ENCODE measurements at regions not wholly inside any gene's neighbourhood (a gene's known extent, or its start where the extent isn't known, plus 50 kb on each side); places are given as distances from the start of the nearest gene placed in this dataset.

GRCh38 chr17:77794846-77795245 is 163.7 kb upstream of the TNRC6C start:
- TF ChIP-seq CTCF (conservative IDR thresholded peaks at IDR 0.05): no peak
- H3K27ac ChIP-seq: no peak overlapping the region

- TF ChIP-seq CTCF (conservative IDR thresholded peaks at IDR 0.05): no peak
- H3K27ac ChIP-seq: no peak overlapping the region
Observed at GRCh38 chr17:77795685-77796084, 162.8 kb upstream of the TNRC6C start.

GRCh38 chr17:77796176-77796860 is 162.2 kb upstream of the TNRC6C start:
- H3K27ac ChIP-seq: no peak overlapping the region
- no peak for TF ChIP-seq CTCF (conservative IDR thresholded peaks at IDR 0.05)

- no peak overlapping the region for H3K27ac ChIP-seq
- no peak for TF ChIP-seq CTCF (conservative IDR thresholded peaks at IDR 0.05)
Observed at GRCh38 chr17:77798031-77798430, 160.5 kb upstream of the TNRC6C start.

- TF ChIP-seq CTCF (conservative IDR thresholded peaks at IDR 0.05): no peak
- no peak overlapping the region for H3K27ac ChIP-seq
Observed at GRCh38 chr17:77798481-77798880, 160.0 kb upstream of the TNRC6C start.

- H3K27ac ChIP-seq: no peak overlapping the region
- no peak for TF ChIP-seq CTCF (conservative IDR thresholded peaks at IDR 0.05)
Observed at GRCh38 chr17:77800816-77801215, 157.7 kb upstream of the TNRC6C start.

GRCh38 chr17:77801545-77802332 is 156.8 kb upstream of the TNRC6C start:
- no peak overlapping the region for H3K27ac ChIP-seq
- TF ChIP-seq CTCF (conservative IDR thresholded peaks at IDR 0.05): no peak

Data from VCaP (cell line).